Suppressor macrophage treated with lipopolysaccharide for 1 hour (primary cell): ENCODE measurements at regions not wholly inside any gene's neighbourhood (a gene's known extent, or its start where the extent isn't known, plus 50 kb on each side); places are given as distances from the start of the nearest gene placed in this dataset.
A peak's percentile ranks its signal among the peaks of the same experiment; 100 is the strongest.

Experiments used
- DNase-seq, 3 donors: peaks; one replicate each; pipeline ENCODE4 v3.0.0-alpha.2; 2020 to 2022

DNA sequence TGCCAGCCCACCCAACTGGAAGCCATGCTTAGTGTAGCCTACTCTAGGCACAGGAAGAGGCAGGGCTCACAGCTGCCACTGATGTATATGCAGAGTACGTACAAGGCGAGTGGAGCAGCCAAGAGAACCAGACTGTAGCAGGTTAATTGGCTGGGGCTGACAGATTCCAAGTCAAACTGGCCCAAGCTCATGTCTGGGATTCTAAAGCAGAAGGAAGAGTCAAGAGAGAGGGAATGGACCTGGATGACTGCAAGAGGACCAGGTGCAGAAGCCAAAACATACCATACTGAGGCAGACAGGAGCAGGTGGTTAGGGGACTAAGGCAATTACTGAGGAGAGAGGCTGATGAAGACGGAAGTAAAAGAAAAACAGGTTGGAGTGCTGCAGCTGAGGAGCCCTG, 51.3 kb upstream of the LRRN2 start:
- no peak for DNase-seq

DNA sequence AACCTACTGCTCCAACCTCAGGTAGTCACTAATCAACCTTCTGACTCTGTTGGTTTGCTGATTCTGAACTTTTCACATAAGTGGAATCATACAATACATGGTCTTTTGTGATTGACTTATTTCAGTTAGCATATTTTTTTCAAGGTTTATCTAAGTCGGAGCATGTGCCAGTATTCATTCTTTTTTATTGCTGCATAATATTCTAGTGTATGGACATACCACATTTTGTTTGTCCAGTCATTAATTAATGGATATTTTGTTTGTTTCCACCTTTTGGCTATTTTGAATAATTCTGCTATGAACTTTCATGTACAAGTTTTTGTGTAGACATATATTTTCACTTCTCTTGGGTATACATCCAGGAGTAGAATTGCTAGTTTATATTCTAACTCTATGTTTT, 53.0 kb upstream of the LRRN2 start:
- DNase-seq, result no peak

DNA sequence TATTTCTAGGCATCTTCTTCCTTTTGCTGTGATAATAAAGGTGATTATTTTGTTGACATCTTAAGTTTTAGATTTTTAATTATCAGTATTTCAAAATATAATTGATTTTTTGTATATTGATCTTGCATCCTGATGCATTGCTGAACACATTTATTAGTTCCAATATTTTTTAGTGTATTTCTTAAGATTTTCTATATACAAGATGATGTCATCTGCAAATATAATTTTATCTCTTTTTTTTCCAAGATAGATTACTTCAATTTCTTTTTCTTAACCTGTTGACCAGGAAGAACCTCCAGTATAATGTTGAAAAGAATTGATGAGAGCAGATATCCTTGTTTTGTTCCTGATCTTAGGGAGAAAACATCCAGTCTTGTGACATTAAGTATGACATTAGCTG, 54.8 kb upstream of the LRRN2 start:
- DNase-seq, result no peak

GRCh38 chr1:204741440-204741839, 55.9 kb upstream of the LRRN2 start:
- no peak for DNase-seq

DNA sequence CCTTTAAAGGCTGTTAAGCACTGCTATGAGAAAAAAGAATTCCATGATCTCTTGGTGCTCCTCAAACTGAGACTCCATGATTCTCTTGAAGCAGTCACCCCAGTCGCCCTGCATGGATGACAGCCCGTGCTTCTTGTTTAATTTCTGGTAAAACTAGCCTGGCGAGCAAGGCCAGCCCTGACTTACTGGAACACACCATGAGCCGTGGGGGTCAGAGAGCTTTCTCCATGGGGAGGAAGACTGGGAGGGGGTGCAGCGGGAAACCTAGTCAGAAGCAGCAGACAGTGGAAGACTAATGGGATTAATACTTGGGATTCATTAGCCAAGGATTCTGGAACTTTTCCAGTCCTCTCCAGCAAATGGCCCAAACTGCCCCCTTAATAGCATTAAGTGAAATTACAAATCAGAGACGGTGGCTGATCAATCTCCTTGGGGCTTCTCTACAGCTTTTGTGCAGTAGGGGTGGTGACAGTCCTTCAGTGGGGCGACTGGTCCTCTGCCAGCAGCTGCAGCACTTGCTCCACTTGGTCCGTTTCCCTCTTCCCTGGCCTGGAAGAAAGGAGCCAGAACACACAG, 57.2 kb upstream of the LRRN2 start:
- no peak for DNase-seq

DNA sequence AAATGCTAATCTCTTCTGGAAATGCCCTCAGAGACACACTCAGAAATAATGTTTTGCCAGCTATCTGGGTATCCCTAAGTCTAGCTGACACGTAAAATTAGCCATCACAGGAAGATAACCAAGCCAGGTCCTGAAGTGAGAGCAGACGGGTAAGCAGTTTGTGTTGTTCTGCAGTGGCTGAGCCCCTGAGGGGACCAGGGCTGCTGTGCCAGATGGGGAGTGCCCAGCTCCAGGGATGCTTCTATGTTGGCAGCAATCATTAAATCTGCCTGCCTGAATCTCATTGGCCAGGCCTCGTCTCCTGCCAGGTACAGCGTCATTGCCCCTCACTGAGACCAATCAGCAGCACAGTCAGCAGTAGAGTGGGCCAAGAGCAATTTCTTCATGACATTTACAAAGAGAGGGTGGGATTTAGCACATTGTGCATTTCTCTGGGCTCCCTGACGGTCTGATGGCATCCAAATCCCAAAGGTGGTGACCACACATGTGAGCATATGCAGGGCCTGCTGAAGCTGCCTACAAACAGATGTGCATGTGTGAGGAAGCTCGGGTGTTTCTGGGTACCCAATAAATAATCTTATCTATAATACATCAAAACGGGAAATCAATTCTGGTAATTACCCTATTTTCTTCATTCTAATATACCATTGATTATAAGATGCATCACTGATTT, 58.7 kb upstream of the LRRN2 start:
- no peak for DNase-seq

- peak; percentile 57 to 74 (median 73) for DNase-seq
Observed at GRCh38 chr1:204746838-204747442, 61.4 kb upstream of the LRRN2 start.

DNA sequence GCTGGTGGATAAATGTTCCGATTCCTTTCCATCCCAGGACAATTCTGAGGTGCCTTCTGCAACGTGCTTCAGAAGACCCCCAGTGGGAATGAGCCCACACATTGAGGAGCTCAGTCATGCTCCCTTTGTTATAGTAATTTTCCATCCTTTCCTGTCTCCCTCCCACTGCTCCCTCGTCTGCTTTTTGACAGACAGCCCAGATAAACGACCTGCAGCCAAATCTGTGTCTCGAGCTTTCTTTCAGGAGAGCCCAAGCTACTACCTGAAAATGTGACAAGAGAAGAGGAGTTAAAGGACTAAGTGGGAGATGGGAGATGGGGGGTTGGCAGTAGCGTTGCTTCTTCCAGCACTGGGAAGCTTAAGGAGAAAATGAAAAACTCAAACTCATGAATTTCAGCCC, 65.9 kb upstream of the LRRN2 start:
- DNase-seq, result no peak

DNA sequence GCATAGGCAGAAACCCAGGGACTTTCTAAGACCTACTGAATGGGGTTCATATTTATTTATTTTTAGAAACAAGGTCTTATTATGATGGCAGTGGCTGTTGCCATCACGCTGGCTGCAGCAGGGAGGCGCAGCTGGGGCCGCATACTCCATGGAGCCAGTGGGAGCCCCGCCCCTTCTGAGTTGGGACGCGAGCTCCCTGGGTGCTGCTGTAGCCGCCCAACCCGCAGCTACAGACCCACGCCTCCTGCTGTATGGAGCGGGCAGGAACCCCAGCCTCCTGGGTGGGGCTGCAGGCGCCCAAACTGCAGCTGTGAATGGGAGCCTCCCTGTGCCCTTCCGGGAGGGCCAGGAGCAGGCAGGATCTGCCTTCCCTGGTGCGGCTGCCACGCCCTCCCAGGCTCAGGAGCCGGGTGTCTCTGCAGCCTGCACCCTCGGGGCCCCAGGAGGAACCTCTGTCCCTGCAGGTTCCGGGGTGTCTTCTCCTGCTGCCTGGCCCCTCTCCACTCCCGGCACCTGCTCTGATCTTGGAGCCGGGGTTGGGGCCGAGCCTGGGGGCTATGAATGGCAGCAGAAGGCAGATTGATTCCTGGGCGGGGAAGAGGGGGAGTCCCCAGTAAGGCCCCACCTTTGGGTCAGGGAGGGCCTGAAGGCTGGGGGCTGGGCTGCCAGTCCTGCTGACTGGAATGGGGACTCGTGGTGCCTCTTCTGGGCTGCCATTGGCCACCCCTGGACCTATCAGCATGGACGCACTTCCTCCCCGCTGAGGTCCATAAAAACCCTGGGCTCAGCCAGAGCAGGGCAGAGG, 66.5 kb upstream of the LRRN2 start:
- DNase-seq, result no peak

GRCh38 chr1:204752688-204753040, 67.1 kb upstream of the LRRN2 start:
- DNase-seq, result no peak

- DNase-seq, result no peak
Observed at GRCh38 chr1:204754821-204755220, 69.3 kb upstream of the LRRN2 start.

DNA sequence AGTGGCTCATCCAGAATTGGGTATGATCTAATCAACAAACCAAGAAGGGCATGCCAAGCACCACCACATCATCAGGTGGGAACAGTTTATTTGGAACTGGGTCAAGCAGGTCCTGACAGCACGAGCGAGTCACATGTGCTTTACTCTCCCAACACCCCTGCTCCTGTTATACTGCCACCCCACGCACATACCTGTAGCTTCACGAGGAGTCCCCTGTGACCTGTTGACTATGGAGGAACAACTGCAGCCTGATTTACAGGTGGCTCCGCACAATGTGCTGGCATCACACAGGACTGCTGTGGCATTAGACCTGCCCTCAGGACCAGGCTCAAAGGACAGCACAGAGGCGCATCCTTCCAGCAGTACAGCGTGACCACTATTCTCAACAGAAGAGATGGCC, 70.8 kb upstream of the LRRN2 start:
- no peak for DNase-seq

DNA sequence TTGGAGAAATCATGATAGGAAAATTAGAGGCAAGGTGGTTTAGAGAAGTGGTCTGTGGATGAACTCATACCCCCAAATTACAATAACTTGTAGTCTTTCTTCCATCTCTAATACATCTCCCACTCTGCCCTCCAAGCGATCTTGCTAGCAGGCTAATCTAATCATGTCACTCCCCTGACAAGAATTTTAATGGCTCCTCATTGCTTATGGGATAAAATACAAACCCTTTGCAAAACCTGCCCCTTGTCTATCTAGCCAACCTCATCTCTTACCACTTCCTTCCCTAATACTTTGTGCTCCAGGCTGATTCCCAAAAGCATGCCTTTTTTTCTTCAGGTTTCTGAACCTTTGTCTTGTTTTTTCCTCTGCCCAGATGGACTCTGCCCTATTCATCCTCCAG, 71.3 kb upstream of the LRRN2 start:
- no peak for DNase-seq

- DNase-seq, result no peak
Observed at GRCh38 chr1:204758601-204759000, 73.1 kb upstream of the LRRN2 start.

DNA sequence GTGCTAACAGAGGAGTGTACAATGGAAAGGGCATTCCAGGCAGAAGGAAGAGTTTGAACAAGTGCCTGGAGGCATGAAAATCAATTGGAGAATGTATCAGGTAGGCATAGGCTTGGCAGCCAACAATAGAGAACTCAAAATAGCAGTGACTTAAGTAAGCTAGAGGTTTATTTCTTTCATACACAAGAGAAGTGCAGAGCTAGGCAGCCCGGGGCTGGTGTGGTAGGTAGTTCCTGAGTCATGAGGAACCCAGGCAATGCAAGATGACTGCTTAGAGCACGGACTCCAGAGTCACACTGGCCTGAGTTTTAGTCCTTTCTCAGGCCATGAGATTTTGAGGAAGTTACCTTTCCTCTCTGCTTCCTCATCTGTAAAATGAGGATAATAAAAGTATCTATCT, 74.8 kb upstream of the LRRN2 start:
- DNase-seq, result no peak

DNA sequence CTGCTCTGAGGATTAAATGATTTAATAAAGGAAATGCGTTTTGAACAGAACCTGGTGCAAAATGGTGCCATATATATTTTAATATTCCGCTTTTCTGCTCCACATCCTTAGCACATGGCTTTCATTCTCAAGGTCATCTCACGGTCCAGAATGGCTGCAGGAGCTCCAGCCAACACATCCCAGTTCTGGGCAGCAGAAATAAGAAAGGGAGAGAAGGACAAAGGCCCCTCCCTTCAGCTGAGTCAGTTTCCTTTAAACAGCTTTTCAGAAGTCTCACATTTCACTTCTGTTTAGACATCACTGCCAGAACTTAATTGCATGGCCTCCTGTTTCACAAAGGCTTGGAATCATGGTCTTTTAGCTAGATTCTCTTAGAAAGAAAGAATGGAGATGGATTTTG, 75.2 kb upstream of the LRRN2 start:
- DNase-seq, result no peak

- peak; percentile 85 to 94 (median 94) for DNase-seq
Observed at GRCh38 chr1:204763773-204764427, 78.4 kb upstream of the LRRN2 start.

DNA sequence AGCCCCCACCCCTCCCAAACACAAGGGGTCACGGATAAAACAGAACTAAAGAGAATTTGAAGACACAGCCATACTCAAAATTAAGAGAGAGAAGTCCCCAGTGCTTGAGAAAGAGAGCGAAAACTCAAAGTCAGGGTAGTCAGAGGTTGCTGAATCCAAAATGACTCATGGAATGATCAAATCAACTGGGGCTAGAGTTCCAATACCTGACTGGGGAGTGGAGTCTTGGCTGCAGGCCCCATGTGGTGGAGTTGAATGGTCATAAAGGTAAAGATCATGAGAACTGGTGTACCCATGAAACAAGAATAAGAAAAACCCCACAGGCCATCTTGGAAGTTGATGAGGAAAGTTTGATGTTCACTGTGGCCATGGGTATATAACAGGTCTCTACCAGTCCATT, 84.5 kb upstream of the LRRN2 start:
- DNase-seq, result no peak

GRCh38 chr1:204771358-204771757, 85.8 kb upstream of the LRRN2 start:
- no peak for DNase-seq

DNA sequence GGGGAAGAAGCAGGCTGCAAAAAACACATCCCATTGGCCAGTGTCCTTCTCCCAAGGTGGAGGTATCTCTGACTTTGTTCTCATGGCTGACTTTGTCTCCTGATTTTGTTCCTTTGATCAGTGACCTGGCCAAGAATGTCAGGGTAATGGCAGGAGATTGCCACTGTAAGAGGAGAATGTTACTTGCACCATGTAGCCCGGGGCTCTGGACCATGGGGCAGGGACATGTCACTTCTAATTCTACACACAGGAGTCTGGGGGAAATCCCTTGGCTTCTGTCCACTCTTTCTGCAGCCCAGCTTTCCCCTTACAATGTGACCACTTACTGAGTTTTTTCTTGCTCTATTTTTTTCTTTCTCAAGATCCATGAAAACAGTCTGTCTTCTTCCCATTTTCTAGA, 87.7 kb upstream of the LRRN2 start:
- no peak for DNase-seq

- DNase-seq, result no peak
Observed at GRCh38 chr1:204775546-204775945, 90.0 kb upstream of the LRRN2 start.

DNA sequence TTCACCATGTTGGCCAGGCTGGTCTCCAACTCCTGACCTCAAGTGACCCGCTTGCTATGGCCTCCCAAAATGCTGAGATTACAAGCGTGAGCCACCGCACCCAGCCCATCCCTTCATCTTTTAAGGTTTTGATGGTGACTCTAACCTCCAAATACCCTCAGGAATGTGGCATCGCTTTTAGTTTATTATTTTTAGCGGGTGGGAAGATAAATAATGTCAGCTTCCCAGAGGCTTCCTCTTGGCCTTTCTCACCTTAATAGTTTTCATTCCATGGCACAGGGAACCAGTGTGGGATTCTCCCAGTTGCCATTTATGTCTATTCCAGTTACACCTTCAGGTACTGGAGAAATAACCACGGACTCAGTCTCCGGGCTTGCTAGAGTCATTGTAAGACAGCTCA, 92.1 kb upstream of the LRRN2 start:
- DNase-seq, result no peak

DNA sequence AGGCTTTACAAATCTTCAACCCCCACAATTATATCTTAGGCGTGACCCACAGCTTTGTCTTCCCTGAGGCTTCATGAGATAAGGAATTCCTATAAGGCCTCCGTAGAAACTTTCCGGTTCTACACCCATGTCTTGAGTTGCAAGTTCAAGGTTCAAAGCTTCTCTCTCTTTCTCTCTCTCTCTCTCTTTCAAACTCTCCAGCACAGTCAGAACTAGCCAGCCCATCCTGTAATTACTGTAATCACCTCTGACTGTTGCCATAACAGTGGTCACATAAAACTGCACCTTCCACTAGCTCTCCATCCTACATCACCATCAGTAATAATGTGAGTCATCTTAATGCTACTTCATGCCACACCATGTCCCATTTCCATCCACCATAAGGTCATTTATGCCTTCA, 90.0 kb upstream of the NFASC start:
- no peak for DNase-seq
